ENCODE measurements at regions not wholly inside any gene's neighbourhood (a gene's known extent, or its start where the extent isn't known, plus 50 kb on each side); places are given as distances from the start of the nearest gene placed in this dataset.
"Not testable (repeated sequence)": the region's sequence is repeated elsewhere in the genome, so short reads cannot be mapped to it uniquely, and the experiment has no call there.

DNA sequence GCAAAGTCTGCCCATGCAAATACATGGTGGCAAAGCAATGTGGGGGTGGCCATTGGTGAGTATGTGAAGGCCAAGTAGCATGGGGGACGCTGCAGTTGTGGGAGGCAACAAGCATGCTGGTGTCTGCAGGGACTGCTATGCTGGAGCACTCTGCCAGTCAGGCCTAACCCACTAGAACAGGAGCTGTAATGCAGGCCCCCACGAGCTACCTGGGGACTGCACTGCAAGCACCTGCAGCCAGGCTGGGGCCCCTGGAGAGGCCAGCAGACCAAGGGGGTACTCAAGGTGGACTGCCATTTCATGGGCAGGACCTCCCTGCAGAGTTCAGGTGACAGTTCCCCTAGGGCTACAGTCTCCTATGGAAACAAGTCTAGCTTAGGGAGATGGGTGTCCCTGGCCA lies 183.8 kb upstream of the PDE4D start:
- no peak for DNase-seq (ENCODE audit: low read depth)

DNA sequence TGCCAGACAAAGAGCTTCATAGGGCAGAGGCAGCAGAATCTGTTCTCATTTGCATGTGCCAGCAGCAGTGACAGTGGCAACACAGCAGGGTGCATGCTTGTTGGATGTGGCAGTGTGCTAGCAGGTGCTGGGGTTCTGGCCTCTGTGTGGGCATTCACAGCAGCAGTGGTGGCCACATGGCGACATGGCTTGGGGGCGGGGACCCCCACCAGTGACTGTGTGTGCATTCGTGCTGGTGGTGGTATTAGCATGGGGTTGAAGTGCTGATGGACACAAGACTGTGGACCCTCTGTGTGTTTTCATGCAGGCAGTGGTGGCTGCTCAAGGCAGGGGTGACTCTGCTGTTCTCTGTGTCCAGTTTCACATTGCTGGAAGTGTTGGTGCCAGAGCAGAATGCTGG lies 183.2 kb upstream of the PDE4D start:
- no peak for DNase-seq (ENCODE audit: low read depth)

DNA sequence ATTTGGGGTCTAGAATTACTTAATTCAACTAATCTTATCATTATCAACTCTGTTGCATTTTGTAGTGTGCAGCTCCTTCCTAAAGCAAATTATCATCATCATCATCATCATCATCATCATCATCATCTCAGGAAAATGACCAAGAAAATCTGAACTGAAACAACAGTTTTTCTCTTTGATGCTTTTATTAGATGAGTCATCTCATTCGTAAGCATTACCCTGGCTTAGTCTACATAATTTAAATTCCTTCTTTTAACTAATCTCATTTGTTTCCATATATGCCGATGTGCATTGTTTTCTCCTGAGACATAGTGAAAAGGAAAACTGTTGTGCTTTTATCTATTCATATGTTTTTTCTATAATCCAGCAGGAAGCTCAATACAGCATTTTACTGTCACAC lies 173.0 kb upstream of the PDE4D start:
- no peak for DNase-seq (ENCODE audit: low read depth)

DNA sequence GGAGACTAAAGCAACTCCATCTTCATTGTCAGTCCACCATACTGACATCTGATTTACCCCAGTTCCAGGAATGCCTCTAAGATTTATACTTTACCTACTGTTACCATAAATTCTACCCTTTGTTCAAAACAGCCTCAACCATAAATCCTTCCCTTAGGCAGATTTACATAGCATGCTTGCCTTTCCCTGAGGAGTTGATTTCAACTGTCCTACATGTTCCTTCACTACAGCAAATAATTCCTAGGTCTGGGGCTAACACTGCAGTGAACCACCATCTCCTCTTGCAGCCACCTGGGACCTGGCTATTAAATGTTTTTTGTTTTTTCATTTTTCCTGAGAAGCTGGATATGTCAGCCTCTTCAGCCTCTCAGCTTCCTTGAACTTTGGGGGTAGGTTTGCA lies 166.9 kb upstream of the PDE4D start:
- no peak for DNase-seq (ENCODE audit: low read depth)

DNA sequence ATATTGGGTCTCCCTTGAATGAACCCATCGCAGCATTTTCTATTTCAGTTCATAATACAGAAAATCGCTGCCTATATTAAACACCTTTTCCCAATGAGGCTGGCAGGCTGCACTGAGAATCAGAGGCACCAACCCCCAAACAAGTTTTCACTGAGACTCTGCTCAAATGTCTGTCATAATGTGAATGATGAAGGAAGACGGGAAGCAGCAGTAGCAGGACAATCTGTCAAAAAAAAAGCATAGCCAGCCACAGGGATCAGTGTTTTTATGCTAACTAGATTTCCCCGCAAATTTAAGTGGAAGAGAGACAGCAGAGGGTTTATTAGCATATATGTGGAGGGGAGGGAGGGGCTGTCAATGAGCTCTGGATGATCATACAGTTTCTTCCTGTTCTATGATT lies 162.7 kb upstream of the PDE4D start:
- DNase-seq (ENCODE audit: low read depth) = no peak

DNA sequence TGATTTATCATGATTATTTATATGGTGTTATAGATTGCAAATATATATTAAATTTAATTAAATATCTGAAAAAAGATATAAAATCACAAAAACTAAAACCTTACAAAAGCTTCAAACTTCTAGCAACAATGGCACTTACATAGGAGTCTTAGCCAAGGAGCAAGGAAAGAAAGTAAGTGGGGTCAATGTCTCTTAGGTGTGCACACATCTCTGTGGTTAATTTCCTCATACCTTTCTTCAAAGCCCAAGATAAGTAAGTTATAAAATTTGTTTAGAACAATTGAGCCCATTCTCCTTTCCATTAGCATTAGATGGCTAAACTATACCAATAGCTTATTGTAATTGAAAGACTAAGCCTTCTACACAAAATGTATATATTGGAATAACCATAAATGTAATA lies 161.6 kb upstream of the PDE4D start:
- no peak for DNase-seq (ENCODE audit: low read depth)

DNA sequence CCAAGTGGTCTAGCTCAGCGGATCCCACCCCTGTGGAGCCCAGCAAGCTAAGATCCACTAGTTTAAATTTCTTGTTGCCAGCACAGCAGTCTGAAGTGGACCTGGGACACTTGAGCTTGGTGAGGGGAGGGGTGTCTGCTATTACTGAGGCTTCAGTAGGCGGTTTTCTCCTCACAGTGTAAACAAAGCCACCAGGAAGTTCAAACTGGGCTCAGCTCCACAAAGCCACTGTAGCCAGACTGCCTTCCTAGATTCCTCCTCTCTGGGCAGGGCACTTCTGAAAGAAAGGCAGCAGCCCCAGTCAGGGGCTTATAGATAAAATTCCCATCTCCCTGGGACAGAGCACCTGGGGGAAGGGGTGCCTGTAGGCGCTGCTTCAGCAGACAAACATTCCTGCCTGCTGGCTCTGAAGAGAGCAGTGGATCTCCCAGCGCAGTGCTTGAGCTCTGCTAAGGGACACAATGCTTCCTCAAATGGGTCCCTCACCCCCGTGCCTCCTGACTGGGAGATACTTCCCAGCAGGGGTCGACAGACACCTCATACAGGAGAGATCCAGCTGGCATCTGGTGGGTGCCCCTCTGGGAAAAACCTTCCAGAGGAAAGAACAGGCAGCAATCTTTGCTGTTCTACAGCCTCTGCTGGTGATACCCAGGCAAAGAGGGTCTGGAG lies 148.6 kb upstream of the PDE4D start:
- not testable (repeated sequence) for DNase-seq (ENCODE audit: low read depth)

DNA sequence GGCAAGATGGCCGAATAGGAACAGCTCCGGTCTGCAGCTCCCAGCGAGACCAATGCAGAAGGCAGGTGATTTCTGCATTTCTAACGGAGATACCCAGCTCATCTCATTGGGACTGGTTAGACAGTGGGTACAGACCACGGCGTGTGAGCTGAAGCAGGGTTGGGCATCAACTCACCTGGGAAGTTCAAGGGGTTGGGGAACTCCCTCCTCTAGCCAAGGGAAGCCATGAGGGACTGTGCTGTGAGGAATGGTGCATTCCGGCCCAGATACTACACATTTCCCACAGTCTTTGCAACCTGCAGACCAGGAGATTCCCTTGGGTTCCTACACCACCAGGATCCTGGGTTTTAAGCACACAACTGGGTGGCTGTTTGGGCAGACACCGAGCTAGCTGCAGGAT lies 148.0 kb upstream of the PDE4D start:
- not testable (repeated sequence) for DNase-seq (ENCODE audit: low read depth)

DNA sequence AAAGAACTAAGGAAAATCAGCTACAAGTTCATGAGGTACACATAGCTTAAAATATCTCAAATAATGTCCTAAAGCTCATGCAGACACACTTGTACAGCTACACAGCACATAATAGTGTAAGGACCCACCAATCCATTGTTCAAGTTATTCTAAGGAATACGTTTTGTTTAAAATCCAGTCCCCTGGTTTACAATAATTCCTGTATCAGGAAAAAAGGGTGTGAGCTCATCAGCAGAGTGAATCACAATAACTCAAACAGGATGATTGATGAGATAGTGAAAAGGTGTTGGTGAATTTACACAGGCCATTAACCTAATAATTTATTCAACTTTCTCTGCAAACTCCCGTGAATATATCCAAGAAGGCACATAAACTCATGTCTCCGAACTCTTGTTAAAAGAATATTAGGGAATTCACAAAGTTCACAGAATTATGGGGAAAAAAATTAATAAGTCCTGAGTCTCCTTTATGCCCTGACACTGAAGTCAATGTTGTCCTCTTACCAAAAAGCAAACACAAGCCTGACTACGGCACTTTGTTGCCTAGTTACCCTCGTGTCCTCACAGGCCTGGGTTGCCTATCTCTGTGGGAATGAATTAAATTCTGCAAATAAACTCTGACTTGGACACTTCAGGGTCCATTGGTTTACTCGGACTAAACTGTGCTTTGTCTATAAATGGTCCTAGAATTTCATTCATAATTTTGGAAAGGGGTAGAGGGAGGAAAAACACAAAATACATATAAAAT lies 142.8 kb upstream of the PDE4D start:
- DNase-seq (ENCODE audit: low read depth) = no peak

DNA sequence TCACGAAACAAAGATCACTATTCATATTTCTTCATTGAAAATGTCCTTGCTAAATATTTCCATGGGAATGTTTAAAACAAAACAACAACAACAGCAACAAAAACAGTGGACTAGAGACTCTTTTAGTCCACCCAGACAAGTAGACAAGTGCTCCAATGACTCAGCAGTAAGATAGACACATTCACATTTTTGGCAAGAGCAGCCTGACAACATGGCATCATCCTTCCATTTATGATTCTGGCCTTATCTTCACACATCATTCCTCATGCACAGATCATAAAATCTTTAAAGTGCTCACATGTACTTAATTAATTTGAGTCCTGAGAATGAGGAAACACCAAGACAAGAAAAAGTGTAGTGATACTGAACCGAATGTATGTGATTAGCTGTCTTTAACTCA lies 132.6 kb upstream of the PDE4D start:
- peak; percentile 0 for DNase-seq (ENCODE audit: low read depth)

DNA sequence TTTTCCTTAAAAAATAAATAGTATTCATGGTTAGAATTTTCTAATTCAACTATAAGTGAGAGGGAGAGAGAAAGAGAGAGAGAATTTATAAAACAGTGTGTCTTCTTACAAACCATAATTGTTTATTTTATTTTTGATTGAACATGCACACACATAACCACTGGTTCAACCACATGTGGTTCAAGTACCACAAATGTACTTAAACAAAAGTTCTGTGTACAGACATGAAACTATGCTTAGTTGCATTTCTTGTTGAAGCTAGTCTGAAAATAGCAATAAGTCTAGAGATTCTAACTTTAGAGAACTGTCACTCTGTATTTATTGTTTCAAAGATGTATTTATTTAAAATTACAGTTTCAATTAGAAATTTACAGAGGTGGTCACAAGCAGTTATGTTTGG lies 130.6 kb upstream of the PDE4D start:
- no peak for DNase-seq (ENCODE audit: low read depth)

DNA sequence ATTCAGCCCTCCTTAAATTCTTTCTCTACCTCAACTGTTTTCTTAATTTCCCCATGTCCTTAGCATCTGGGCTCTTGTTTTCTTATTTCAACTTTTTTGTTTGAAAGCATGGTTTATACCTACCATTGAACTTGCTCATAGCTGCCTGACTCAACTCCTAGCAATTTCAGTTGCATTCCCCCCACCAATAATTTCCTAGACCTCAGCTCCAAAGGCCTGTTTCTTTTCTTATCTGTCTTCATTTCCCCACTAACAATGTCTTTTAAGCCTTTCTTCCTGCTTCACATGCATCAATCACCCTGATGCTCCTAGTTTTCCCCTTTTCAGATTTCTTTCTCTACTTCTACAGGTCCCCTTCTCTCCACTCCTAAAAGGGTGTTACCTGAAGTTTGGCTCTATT lies 129.7 kb upstream of the PDE4D start:
- DNase-seq (ENCODE audit: low read depth) = no peak

DNA sequence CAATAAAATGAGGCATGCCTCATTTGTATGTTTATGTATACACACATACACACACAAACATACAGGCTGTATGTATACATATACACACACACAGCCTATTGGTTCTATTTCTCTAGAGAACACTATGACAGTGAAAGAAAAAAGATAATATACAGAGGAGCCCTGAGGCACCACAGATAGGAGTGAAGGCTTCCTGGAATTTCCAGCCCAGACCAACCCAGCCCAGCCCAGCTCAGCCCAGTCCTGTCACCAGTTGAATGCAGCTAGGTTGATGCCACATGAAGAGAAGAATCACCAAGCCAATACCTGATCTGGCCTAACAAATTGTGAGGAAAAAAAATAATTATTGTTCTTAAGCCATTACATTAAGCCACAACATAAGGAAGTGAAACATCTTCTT lies 126.9 kb upstream of the PDE4D start:
- DNase-seq (ENCODE audit: low read depth) = no peak

DNA sequence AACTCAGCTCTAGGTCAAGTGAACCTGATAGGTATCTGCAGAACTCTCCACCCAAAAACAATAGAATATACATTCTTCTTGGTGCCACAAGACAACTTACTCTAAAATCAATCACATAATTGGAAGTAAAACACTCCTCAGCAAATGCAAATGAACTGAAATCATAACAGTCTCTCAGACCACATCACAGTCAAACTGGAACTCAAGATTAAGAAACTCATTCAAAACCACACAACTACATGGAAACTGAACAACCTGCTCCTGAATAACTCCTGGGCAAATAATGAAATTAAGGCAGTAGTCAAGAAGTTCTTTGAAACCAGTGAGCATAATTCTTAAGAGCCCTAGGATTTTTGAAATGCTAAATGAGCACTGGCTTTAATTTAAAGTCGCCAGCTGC lies 125.4 kb upstream of the PDE4D start:
- not testable (repeated sequence) for DNase-seq (ENCODE audit: low read depth)

DNA sequence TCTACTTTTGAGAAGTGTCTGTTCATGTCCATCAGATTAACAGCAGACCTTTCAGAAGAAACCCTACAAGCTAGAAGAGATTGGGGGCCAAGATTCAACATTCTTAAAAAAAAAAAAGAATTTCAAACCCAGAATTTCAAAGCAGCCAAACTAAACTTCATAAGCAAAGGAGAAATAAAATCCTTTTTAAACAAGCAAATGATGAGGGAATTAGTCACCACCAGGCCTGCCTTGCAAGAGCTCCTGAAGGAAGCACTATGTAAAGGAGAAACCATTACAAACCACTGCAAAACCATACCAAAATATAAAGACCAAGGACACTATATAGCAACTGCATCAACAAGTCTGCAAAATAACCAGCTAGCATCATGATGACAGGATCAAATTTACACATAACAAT lies 124.6 kb upstream of the PDE4D start:
- no peak for DNase-seq (ENCODE audit: low read depth)

DNA sequence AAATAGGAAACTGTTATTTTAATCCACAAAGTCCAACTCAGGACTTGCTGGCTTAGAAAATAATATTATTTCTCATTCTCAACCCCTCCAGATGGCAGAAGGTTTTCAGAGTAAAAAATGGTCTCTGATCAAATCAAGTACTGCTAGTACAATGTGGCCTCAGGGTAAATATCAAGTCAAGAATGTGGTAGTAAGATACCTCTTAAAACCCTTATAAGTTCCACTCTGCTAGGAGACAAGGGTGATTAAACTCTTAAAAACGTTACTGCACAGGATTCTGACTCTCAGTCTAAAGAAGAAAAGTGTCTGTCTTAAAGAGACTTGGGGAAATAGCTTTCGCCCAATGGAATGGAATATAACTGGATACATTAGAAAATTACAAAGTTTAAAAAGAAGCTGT lies 120.8 kb upstream of the PDE4D start:
- no peak for DNase-seq (ENCODE audit: low read depth)

DNA sequence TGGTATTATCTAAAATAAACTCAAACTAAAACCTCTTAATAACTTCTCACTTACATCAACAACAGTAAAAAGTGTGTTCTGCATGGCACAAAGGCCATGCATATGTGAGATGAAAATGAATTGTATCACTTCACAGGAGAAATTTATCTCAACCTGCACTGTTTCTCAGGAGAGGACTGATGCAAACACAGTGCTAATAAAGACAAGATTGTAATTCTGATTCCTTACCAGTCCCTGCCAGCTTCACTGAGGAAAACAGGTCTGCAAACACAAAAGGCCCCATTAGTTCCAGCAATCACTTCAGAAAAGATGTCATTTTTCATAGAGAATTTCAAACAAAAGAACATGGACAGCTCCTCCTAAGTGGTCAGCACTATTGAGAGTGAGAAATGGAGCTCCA lies 117.3 kb upstream of the PDE4D start:
- DNase-seq (ENCODE audit: low read depth) = no peak

DNA sequence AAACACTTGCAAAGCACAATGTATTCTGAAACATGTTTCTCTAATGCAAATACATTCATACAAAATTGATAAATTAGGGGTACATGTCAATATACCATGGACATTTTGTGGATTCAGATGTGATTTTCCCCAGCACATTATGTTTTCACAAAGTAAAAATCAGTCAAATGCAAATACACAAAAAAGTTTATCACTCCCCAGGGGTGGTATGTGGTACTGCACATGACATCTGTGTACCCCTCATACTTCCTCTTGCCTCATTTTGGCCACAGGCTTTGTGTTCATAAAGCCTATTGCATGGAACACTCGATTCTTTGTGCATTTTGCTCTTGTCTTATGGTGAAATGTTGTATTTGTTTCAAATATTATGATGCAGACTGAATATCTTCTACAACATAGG lies 116.8 kb upstream of the PDE4D start:
- no peak for DNase-seq (ENCODE audit: low read depth)

DNA sequence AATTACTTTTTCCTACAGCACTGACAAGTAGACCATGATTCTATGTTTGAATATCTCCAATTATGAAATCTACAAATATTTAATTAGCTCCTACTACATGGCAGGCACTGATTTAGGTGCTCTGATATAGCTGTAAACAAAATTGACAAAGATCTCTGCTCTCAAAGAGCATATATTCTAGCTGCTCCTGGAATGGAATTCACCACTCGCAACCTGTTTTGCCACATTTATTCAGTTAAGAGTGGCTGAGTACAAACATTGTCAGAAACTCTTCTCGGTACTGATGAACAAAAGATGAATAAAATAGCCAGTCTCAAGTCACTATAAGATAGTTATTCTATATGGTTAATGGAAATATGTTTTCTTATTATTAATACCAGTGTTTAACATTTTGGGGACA lies 114.2 kb upstream of the PDE4D start:
- no peak for DNase-seq (ENCODE audit: low read depth)

DNA sequence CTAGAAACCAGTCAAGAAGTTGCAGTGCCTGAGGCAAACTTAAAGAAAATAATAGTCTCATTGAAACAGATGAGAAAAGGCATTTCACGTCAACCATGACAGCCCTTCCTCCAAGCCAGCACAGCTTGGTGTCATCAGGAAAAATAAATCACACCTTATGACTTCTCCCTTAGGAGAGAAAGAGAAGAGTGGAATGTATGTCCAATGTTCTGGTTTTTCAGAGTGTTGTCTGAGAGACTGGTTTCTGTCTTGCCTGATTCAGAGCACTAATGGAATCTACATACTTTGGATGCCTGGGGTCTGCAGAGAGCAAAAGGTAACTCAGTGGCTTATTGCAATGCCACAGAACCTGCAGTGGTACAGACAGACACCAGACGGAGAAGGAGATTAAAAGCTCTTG lies 105.5 kb upstream of the PDE4D start:
- no peak for DNase-seq (ENCODE audit: low read depth)

DNA sequence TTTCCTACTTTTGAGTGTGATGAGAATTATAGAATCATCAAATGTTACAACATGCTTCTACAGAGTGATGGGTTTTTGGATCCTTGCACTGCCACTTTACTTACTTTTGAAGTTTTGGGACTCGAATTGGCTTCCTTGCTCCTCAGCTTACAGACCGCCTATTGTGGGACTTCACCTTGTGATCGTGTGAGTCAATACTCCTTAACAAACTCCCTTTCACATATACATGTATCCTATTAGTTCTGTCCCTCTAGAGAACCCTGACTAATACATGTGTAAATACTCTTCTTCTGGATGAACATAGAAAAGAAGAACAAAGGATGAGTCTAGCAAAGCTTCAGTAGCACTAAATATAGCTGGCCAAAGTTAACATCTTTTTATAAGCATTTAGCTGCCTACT lies 98.7 kb upstream of the PDE4D start:
- no peak for DNase-seq (ENCODE audit: low read depth)

DNA sequence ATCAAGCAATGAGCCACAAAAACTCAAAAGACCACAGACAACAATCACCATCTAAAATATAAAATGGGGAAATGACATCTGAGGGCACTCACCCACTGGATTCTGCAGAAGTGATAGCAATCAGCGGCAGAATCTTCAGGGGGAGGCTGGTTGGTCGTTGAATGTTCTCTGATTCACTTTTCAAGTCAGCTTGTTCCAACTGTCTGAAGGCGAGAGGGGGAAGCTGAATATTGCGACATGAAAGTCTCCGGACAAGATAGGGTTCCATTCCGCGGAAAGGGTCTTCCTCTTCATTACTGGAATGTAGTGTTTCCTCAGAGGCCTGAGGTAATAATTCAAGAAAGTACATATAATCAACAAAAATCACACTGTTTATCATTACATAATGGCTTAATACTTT lies 94.9 kb upstream of the PDE4D start:
- DNase-seq (ENCODE audit: low read depth) = no peak

DNA sequence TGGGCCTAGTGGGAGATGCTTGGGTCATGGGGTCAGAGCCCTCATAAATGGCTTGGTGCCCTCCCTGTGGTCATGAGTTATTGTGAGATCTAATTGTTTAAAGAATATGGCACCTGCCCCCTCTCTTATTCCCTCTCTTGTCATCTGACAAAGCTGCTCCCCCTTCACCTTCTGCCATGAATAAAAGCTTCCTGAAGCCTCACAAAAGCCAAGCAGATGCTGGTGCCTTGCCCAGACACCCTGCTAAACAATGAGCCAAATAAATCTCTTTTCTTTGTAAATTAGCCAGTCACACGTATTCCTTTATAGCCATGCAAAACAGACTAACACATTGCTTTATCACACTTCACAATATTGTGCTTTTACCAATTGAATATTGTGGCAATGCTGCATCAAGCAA lies 82.8 kb upstream of the PDE4D start:
- no peak for DNase-seq (ENCODE audit: low read depth)

DNA sequence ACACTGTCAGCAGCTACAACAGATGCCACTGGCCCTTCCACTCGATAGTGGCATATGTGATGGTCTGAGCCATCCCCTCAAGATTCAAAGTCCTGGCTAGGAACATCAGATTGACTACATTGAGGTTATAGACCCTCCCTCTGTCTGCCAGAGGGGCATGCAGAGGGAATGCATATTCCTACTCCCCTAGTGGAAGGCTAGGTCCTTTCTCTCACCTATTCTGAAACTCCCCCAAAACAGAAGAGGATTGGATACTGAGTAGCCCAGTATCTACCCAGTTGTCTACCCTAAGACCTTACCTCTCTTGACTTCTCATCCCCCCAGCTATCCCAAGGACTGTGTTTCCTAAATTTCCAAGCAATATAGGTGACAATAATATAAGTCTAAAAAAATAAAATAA lies 78.5 kb upstream of the PDE4D start:
- no peak for DNase-seq (ENCODE audit: low read depth)
